AG08396 (cell line): ENCODE measurements at regions not wholly inside any gene's neighbourhood (a gene's known extent, or its start where the extent isn't known, plus 50 kb on each side); places are given as distances from the start of the nearest gene placed in this dataset.
A peak's percentile ranks its signal among the peaks of the same experiment; 100 is the strongest.
"Not testable (repeated sequence)": the region's sequence is repeated elsewhere in the genome, so short reads cannot be mapped to it uniquely, and the experiment has no call there.

Experiments
- DNase-seq: peaks from one replicate; pipeline ENCODE4 v3.0.0; 2012; ENCODE audit warnings: low spot score, mixed read lengths

- DNase-seq, result no peak
These were observed 72.6 kb downstream of the ISX start for GRCh38 chr22:35138521-35138920.

- DNase-seq, result no peak
These were observed 75.2 kb downstream of the ISX start for GRCh38 chr22:35140879-35141745.

DNA sequence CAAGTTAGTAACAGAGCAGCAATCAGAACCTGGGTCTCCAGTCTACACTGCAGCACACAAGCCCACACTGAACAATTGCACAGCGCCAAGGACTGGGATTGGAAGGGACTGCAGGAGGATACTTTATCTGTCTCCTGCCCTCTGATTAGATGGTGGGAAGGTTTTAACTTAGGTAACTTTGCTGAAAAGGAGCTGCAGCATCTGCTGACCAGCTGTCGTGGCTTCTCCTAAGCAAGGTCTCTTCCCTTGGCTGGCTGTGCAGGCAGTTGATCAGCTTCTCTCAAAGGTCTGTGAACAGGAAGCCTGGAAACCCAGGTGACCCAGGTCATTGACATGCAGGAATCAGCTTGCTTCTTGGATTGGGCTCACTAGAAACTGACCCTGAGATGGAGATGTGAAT, 82.4 kb downstream of the ISX start:
- no peak for DNase-seq

DNA sequence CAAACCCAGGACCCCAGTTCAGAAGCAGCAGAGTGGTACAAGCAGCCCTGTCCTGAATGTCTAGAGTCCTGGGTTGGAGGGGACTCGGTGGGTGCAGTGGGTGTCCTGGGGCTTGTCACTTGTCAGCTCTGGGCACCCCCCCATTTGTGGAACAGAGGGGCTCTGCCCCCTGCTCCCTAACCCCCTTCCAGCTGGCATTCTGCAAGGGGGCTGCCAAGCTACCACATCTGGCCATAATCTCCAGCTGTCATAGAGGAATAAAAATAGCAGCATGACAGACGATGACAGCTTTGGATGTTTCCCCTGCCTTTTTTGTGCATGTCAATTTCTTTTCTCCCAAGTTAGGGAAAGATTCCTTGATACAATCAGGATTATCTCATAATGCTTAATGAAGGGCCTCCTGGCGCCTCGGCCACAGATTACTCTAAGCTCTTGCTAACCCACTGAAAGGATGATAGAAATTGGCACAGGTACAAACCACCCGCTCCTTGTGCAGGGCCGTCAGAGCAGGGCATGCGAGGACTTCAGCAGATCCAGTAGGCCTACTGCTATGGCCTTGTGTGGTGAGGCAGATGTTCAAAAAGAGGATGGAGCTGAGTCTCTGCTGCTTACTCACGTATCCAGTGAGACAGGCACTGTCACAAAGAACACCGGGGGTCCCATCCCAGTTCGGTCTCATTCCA, 83.0 kb downstream of the ISX start:
- no peak for DNase-seq

DNA sequence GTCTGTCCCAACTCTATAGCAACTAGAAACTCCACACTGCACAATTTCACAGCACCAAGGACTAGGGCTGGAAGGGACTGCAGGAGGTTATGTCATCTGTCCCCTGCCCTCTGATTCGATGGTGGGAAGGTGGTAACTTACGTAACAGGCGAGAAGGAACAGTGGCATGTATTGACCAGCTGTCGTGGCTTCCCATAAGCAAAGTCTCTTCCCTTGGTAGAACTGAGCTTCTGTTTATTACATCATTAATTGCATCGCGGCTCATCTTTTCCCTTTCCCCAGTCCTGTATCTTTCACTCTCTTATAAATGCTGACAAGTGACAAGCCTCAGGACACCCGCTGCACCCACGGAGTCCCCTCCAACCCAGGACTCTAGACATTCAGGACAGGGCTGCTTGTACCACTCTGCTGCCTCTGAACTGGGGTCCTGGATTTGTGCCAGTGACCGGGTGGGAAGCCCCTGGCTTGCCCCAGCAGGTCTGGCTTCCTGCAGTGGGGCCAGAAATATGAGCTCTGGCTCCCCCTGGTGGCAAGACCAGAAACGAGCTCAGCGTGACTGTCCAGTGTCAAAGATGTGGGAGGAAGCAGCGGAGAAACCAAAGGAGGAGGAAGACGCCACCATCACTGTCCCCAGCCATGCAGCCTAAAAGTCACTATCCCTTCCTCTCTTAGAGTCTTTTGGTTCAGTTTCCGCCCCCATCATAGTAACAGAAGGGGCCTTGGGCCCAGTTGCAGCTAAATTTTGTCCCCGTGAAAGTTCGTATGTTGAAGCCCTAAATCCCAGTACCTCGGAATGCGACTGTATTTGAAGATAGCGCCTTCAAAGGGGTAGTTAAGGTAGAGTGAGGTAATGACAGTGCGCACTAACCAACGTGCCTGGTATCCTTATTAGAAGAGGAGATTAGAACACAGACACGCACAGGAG, 84.5 kb downstream of the ISX start:
- peak; percentile 47 for DNase-seq

GRCh38 chr22:35152316-35152715, 86.4 kb downstream of the ISX start:
- no peak for DNase-seq

- peak; percentile 68 for DNase-seq
These were observed 89.0 kb downstream of the ISX start for GRCh38 chr22:35154937-35155387.

- DNase-seq, result no peak
These were observed 89.6 kb downstream of the ISX start for GRCh38 chr22:35155403-35156025.

- DNase-seq, result no peak
These were observed 91.0 kb downstream of the ISX start for GRCh38 chr22:35156945-35157344.

GRCh38 chr22:35158336-35158735, 92.4 kb downstream of the ISX start:
- no peak for DNase-seq

DNA sequence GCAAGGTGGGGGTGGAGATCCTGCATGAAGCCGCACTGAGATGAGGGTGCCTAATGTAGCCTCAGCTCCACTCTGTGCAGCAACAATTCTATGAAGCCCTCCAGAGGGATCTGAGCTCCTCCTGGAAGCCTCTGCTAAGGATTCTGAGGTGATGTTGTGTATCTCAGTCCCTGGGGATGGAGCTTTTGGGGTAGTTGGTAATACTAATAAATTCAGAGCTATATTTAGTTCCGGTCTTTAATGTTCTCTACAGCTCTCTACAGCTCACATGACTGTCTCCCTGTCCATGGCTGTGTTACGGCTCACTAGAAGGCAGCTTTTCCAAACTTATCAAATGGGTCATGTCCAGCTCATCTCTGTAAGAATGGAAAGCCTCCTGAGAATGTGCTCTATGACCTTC, 93.4 kb downstream of the ISX start:
- DNase-seq, result no peak

GRCh38 chr22:35160268-35160667, 94.3 kb downstream of the ISX start:
- no peak for DNase-seq

DNA sequence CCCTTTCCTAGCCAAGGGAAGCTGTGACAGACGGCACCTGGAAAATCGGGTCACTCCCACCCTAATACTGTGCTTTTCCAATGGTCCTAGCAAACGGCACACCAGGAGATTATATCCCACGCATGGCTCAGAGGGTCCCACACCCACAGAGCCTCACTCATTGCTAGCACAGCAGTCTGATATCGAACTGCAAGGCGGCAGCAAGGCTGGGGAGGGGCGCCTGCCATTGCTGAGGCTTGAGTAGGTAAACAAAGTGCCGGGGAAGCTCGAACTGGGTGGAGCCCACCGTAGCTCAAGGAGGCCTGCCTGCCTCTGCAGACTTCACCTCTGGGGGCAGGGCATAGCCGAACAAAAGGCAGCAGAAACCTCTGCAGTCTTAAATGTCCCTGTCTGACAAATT, 91.4 kb upstream of the HMGXB4 start:
- not testable (repeated sequence) for DNase-seq

DNA sequence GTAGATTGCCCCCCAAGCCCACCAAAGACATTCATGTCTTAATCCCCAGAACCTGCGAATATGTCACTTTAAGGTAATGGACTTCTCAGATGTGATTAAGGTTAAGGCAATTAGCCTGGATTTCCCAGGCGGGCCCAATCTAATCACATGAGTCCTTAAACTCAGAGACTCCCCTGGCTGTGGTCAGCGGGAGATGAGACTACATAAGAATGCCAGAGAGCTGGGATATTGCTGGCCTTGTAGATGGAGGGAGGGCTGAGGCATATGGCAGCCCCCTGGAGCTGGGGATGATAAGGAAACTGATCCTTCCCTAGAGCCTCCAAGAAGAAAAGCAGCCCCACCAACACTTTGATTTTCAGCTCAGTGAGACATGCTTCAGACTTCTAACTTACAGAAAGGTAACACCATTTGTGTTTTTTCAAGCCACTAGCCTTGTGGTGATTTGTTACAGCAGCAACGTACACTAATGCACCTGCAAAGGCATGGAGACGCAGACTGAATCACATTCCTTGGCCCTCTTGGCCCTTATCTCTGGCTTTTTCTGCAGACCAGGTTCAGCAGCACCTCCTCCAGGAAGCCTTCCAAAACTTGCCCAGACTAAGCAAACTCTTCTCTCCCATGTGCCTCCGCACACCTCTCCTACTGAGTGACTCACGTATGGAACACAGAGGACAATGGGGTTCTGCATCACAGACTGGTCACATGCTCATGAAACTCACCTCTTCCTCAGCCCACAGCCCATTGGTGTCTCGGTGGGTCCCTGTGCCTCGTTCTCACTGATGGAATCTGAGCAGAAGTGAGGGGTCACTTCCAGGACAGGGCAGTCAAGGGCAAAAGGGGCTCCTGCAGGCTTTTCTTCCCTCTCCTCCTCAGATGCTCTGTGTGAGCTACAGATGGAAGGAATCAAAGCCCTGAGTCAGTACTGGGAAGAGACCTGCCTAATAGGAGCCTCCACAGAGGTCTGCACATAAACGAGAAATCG, 86.3 kb upstream of the HMGXB4 start:
- no peak for DNase-seq

DNA sequence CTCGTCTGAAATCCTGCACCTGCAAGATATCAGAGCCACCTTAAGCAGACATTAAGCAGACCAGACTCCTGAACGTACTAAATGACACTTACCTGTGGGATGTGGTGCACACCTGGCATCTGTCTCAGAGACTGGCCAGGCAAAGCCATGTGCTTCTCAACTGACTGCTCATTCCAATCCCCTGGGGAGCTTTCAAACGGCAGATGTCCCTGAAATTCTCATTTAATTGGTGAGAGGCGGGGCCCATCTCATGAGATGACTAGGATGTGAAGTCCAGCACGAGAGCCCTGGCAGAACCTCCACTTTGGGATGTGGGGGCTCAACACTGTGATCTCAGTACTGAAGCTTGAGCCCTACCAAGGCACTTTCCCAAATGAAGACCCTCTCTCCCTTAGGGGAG, 84.9 kb upstream of the HMGXB4 start:
- no peak for DNase-seq

- no peak for DNase-seq
These were observed 83.6 kb upstream of the HMGXB4 start for GRCh38 chr22:35173655-35174054.

DNA sequence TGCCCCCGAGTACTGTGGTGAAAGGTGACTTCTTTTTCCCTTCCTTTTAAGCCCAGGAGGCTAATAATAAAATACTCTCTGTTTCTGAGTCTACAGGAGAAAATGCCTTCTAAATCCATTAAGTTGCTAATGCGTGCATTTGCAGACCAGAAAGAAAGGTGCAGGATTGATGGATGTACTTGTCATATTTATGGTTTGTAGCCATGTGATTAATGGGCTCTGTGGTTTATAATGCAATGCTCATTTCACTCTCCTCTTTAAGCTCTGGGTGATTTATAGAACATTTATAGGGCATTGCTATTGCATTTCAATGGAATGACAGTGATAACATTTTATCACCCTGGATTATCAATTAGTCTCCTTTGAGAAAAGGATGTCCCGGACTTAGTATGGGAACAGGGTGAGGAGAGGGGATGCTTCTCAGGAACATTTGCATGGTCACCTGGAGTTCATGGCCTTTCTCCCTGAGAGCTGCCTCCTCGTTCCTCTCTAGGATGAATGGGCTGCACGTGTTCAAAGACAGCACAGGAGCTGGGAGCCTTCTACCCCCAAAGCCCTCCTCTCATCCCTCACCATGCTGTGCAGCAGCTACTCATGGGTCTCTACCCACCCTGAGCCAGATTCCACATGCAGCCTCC, 82.8 kb upstream of the HMGXB4 start:
- no peak for DNase-seq

DNA sequence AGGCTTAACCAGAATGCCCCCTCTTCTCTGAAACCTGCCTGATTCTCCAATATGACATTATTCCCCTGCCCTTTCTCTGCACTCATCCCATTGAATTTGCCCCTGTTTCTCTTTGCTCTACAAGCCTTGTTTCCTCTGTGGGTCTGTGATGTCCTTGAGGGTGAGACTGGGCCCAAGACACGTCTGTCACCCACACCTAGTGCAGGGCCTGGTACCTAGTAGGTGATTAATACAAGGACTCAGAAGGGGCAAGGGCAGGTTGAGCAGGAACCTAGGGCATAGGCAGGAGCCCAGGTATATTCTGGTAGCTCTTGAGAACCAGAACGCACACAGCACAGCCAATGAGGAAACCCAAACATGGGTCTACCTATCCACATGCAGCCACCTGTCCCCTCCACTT, 81.9 kb upstream of the HMGXB4 start:
- no peak for DNase-seq

DNA sequence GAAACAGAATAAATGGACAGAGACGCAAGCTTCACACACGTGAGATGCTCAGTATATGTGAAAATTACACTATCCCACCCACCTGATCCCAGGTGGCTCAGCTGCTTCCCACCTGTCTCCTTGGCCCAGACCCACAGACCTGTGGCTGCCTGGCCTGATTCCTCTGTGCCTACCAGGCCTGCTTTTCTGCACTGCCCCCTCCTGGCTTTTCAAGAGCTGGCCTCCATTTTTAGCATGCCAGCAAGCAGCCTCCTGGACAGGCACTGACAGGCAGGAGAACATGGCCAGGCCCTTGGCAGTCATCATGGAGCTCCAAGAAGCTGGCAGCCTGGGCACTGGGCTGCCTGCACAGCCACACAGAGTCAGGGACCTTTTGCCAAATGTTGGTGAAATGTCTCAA, 79.5 kb upstream of the HMGXB4 start:
- DNase-seq, result no peak

- no peak for DNase-seq
These were observed 78.8 kb upstream of the HMGXB4 start for GRCh38 chr22:35178446-35178845.
